Keratinocyte (primary cell): ENCODE measurements at regions not wholly inside any gene's neighbourhood (a gene's known extent, or its start where the extent isn't known, plus 50 kb on each side); places are given as distances from the start of the nearest gene placed in this dataset.

ENCODE experiments used
- EZH2 ChIP-seq: IDR thresholded peaks from one replicate; pipeline ENCODE4 v1.6.1; 2012; ENCODE audit warnings: inconsistent platforms, mild to moderate bottlenecking, low read length, moderate library complexity
- TF ChIP-seq, protein P1 (sequence below), 3 experiments: IDR thresholded peaks in 1 of 3; conservative IDR thresholded peaks in 1 of 3; optimal IDR thresholded peaks in 1 of 3; 2 replicates in 2 of 3; 3 replicates in 1 of 3; pipeline versions ENCODE3 to v1.5.1; 2011; ENCODE audit warnings: low read length in 3 of 3, mild to moderate bottlenecking in 3 of 3, moderate library complexity in 2 of 3, control low read depth in 1 of 3, inconsistent platforms in 1 of 3; ENCODE audit not compliant: insufficient read depth in 2 of 3; ENCODE audit errors: extremely low read depth in 1 of 3

DNA sequence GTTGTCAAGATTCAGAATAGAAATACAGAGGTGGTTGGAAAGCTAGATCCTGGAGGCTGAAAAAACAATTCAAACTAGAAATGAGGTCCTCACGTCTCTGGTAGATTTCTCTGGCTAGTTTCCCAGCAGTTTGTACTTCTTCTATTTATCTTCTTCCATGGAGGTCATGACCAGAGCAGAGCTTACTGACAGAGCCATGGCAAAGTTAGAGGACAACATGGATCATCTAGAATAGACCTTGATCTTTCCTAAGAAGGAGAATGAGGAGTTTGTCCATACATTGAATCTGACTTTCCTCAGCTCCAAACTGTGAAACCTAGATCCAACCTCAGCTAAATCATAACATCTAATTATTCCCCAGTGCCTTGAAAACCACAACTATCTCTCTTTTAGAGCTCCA lies 900.8 kb upstream of the GOT2 start:
- TF ChIP-seq, protein P1, sequence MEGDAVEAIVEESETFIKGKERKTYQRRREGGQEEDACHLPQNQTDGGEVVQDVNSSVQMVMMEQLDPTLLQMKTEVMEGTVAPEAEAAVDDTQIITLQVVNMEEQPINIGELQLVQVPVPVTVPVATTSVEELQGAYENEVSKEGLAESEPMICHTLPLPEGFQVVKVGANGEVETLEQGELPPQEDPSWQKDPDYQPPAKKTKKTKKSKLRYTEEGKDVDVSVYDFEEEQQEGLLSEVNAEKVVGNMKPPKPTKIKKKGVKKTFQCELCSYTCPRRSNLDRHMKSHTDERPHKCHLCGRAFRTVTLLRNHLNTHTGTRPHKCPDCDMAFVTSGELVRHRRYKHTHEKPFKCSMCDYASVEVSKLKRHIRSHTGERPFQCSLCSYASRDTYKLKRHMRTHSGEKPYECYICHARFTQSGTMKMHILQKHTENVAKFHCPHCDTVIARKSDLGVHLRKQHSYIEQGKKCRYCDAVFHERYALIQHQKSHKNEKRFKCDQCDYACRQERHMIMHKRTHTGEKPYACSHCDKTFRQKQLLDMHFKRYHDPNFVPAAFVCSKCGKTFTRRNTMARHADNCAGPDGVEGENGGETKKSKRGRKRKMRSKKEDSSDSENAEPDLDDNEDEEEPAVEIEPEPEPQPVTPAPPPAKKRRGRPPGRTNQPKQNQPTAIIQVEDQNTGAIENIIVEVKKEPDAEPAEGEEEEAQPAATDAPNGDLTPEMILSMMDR (optimal IDR thresholded peaks at IDR 0.05 in 1 of 3, IDR thresholded peaks at IDR 0.05 in 1 of 3, conservative IDR thresholded peaks at IDR 0.05 in 1 of 3; ENCODE audit: extremely low read depth in 1 of 3, insufficient read depth in 2 of 3, low read length in 3 of 3), result no peak
- no peak for TF ChIP-seq EZH2
